ENCODE measurements at regions not wholly inside any gene's neighbourhood (a gene's known extent, or its start where the extent isn't known, plus 50 kb on each side); places are given as distances from the start of the nearest gene placed in this dataset.
"Not testable (repeated sequence)": the region's sequence is repeated elsewhere in the genome, so short reads cannot be mapped to it uniquely, and the experiment has no call there.

DNA sequence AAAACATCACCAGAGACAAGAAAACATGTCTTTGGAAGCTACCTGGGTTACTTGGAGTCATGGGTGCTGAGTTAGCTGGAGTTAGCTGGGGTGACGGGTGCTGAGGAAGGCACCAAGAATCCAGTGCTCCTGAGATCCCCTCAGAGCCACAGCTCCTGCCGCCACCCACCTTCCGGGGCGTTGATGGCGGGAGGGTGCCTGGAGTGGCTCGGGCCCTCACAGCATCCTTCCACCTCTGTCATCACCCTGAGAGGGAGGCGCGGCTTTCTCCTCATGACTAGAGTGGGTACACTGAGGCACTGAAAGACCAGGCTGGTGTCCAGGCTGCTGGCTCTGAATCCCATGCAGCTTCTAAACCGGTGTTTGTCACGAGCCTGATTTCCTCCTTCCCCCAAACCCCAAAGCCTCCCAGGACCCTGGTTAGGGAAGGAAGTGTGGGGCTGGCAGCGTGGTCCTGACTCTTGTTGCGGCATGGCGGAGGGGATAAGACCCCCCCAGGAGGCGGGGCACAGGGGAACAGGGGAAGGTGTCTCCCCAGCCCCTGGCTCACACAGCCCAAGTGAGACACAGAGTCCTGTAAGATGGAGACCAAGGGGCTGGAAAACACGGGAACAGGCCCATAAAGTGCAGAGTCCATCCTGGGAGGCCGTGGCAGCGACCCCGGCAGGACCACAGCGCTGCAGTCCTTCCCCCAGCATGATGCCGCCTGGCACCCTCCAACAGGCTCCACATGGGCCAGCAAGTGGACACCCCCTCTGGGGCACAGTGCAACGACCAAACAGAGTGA is 107.2 kb upstream of the ZNF469 start:
- TF ChIP-seq POLR2A (IDR thresholded peaks at IDR 0.05; ENCODE audit: control extremely low read depth in 1 of 2, low read depth in 2 of 2, low read length in 2 of 2); TAF7 (optimal IDR thresholded peaks at IDR 0.05; ENCODE audit: borderline replicate concordance, low read depth, low read length); TAF1 (IDR thresholded peaks at IDR 0.05; ENCODE audit: low read depth, low read length); NRF1 (IDR thresholded peaks at IDR 0.05; ENCODE audit: low read depth, low read length); EZH2 (IDR thresholded peaks at IDR 0.05; ENCODE audit: low read depth, low read length, severe bottlenecking); POLR2AphosphoS5 (IDR thresholded peaks at IDR 0.05; ENCODE audit: low read depth, low read length); TCF12 (IDR thresholded peaks at IDR 0.05; ENCODE audit: low read depth, low read length); SRF (IDR thresholded peaks at IDR 0.05; ENCODE audit: low read depth, low read length): not testable (repeated sequence)
- TF ChIP-seq, protein P1, sequence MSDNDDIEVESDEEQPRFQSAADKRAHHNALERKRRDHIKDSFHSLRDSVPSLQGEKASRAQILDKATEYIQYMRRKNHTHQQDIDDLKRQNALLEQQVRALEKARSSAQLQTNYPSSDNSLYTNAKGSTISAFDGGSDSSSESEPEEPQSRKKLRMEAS (IDR thresholded peaks at IDR 0.05), result not testable (repeated sequence)
- TF ChIP-seq, protein P2, sequence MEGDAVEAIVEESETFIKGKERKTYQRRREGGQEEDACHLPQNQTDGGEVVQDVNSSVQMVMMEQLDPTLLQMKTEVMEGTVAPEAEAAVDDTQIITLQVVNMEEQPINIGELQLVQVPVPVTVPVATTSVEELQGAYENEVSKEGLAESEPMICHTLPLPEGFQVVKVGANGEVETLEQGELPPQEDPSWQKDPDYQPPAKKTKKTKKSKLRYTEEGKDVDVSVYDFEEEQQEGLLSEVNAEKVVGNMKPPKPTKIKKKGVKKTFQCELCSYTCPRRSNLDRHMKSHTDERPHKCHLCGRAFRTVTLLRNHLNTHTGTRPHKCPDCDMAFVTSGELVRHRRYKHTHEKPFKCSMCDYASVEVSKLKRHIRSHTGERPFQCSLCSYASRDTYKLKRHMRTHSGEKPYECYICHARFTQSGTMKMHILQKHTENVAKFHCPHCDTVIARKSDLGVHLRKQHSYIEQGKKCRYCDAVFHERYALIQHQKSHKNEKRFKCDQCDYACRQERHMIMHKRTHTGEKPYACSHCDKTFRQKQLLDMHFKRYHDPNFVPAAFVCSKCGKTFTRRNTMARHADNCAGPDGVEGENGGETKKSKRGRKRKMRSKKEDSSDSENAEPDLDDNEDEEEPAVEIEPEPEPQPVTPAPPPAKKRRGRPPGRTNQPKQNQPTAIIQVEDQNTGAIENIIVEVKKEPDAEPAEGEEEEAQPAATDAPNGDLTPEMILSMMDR (IDR thresholded peaks at IDR 0.05; ENCODE audit: control extremely low read depth in 1 of 3, insufficient read depth in 1 of 3, low read depth in 1 of 3, low read length in 3 of 3), result not testable (repeated sequence)

Measured in H1 (cell line).